ENCODE measurements at regions not wholly inside any gene's neighbourhood (a gene's known extent, or its start where the extent isn't known, plus 50 kb on each side); places are given as distances from the start of the nearest gene placed in this dataset.
A peak's percentile ranks its signal among the peaks of the same experiment; 100 is the strongest.
"Not testable (repeated sequence)": the region's sequence is repeated elsewhere in the genome, so short reads cannot be mapped to it uniquely, and the experiment has no call there.

GRCh38 chr2:53206226-53206625 lies 561.4 kb upstream of the CHAC2 start:
- not testable (repeated sequence) for DNase-seq (ENCODE audit: low read depth)

- DNase-seq (ENCODE audit: low read depth): peak; percentile 63
These were observed 565.5 kb upstream of the CHAC2 start for GRCh38 chr2:53202063-53202462.

- DNase-seq (ENCODE audit: low read depth): no peak
These were observed 567.5 kb upstream of the CHAC2 start for GRCh38 chr2:53200072-53200471.

GRCh38 chr2:53188851-53189510 lies 578.6 kb upstream of the CHAC2 start:
- no peak for DNase-seq (ENCODE audit: low read depth)

GRCh38 chr2:53183581-53183980 lies 584.0 kb upstream of the CHAC2 start:
- DNase-seq (ENCODE audit: low read depth): no peak

- no peak for DNase-seq (ENCODE audit: low read depth)
These were observed 585.0 kb upstream of the CHAC2 start for GRCh38 chr2:53182601-53183000.

GRCh38 chr2:53181759-53182158 lies 585.8 kb upstream of the CHAC2 start:
- no peak for DNase-seq (ENCODE audit: low read depth)

- no peak for DNase-seq (ENCODE audit: low read depth)
These were observed 590.3 kb upstream of the CHAC2 start for GRCh38 chr2:53177327-53177726.

- DNase-seq (ENCODE audit: low read depth): no peak
These were observed 593.1 kb upstream of the CHAC2 start for GRCh38 chr2:53174539-53174938.

- no peak for DNase-seq (ENCODE audit: low read depth)
These were observed 593.7 kb upstream of the CHAC2 start for GRCh38 chr2:53173698-53174455.

- DNase-seq (ENCODE audit: low read depth): no peak
These were observed 594.5 kb upstream of the CHAC2 start for GRCh38 chr2:53173091-53173490.

GRCh38 chr2:53170466-53170865 lies 597.1 kb upstream of the CHAC2 start:
- no peak for DNase-seq (ENCODE audit: low read depth)

- no peak for DNase-seq (ENCODE audit: low read depth)
These were observed 600.4 kb upstream of the CHAC2 start for GRCh38 chr2:53167227-53167626.

GRCh38 chr2:53150146-53150545 lies 617.5 kb upstream of the CHAC2 start:
- no peak for DNase-seq (ENCODE audit: low read depth)

GRCh38 chr2:53148221-53148620 lies 619.4 kb upstream of the CHAC2 start:
- DNase-seq (ENCODE audit: low read depth): no peak

- DNase-seq (ENCODE audit: low read depth): peak; percentile 2
These were observed 636.2 kb upstream of the CHAC2 start for GRCh38 chr2:53131416-53131815.

GRCh38 chr2:53130441-53130943 lies 637.1 kb upstream of the CHAC2 start:
- peak; percentile 91 for DNase-seq (ENCODE audit: low read depth)

- DNase-seq (ENCODE audit: low read depth): peak; percentile 69
These were observed 637.8 kb upstream of the CHAC2 start for GRCh38 chr2:53129851-53130250.

GRCh38 chr2:53127061-53127650 lies 640.4 kb upstream of the CHAC2 start:
- no peak for DNase-seq (ENCODE audit: low read depth)

GRCh38 chr2:53114991-53115390 lies 652.6 kb upstream of the CHAC2 start:
- DNase-seq (ENCODE audit: low read depth): no peak

GRCh38 chr2:53114582-53114981 lies 653.0 kb upstream of the CHAC2 start:
- DNase-seq (ENCODE audit: low read depth): no peak

GRCh38 chr2:53112408-53112807 lies 655.2 kb upstream of the CHAC2 start:
- not testable (repeated sequence) for DNase-seq (ENCODE audit: low read depth)

GRCh38 chr2:53111406-53111805 lies 656.2 kb upstream of the CHAC2 start:
- no peak for DNase-seq (ENCODE audit: low read depth)

Data from stromal cell of bone marrow (primary cell).